ENCODE measurements at regions not wholly inside any gene's neighbourhood (a gene's known extent, or its start where the extent isn't known, plus 50 kb on each side); places are given as distances from the start of the nearest gene placed in this dataset.

DNA sequence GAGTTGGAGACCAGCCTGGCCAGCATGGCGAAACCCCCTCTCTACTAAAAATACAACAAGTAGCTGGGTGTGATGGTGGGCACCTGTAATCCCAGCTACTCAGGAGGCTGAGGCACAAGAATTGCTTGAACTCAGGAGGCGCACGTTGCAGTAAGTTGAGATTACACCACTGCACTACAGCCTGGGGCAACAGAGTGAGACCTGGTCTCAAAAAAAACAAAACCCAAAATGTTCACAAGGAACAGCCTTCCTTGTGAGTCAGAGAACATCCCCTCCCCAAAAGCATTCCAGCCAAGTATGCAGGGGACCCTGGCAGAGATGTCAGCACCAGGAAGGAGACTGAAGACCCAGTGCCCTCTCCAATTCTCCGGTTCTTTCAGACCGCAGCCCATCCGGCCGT lies 314.9 kb upstream of the TSHZ3 start:
- DNase-seq (ENCODE audit: low read depth): no peak

DNA sequence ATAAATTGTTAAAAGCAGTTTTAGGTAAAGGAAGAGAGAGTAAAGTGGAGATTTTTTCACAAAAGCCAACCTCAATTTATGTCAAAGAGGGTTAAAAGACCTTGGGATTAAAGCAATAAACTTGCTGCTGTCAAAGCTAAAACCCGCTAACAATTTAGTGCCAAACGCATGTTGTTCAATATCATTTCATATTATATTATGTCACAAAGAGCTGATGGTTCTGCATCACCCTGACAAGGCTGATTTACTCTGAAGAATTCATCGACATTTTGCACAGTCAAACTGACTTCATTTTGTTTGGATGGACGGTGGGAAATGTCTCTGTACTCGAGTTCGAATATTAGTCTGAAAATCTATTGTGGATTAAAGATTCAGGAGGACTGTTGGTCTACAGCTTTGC lies 315.8 kb upstream of the TSHZ3 start:
- no peak for DNase-seq (ENCODE audit: low read depth)

DNA sequence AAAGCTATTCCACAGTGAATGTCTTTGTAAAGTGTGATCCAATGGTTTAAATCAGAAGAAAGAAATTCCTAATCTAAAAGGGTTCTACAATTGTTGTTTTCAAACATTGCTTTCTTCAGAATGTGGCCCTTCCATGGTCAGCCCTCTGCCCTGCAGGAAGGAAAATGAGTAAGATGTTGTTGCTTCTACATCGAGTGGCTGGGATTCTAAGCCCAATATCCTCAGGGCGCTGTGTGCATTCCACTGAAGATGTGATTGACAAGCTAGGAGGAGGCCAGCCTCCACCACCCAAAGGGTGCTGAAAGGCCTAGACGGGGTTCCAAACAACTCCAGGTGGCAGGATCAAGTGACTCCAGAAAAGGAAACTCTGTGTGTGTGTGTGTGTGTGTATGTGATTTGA lies 316.9 kb upstream of the TSHZ3 start:
- no peak for DNase-seq (ENCODE audit: low read depth)

DNA sequence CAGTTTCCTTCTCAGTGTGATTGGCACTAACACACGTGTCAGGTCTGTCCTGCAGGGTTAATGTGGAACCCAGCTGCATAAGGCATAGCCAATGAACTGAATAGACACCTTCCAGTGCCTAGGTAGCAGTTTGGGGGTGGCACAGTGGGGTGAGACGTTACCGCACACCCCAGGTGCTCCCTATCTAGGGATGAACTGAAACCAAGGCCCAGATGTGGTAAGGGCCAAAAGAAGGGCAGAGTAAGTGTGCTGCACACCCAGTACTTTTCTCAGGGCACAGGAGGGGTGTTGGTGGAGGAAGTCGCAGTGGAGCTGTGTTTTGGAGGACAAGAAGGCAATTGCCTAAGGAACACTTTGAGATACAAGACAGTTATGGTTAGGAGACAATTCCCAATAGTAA lies 317.9 kb upstream of the TSHZ3 start:
- DNase-seq (ENCODE audit: low read depth): no peak

DNA sequence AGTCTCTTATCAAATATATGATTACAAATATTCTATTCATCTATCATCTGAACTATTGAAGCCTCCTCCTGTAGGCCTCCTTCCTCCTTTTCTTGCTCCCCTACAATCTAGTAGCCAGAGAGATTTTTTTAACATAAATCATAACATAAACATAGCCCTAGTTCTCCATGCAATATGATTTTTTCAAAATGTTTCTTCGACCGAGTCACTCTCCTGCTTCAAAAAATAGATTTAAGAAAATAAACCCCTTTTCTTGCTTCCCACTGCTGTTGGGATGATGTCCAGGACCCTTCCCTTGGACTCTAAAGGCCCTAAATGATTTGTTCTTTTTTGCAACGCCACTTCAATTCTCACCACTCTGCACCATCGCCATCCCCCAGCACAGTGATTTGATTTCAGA lies 319.7 kb upstream of the TSHZ3 start:
- no peak for DNase-seq (ENCODE audit: low read depth)

DNA sequence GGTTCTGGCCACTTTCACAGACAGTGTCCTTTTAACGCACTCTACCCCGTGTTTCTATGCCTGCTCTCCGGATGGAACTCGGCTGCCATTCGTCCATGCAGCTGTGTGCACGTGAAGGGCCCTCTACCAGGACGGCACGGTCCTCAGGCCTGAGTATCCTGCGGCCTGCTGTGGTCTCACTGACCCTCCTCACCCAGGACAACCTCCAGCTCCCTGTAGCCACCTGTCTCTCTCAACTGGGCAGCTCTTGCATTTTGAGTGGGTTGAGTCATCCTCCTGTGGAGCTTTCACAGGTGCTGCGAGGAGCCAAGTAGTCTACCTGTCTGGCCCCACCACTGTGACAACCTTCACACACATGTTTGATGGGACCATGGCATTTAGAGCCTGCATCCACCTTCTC lies 321.7 kb upstream of the TSHZ3 start:
- no peak for DNase-seq (ENCODE audit: low read depth)

DNA sequence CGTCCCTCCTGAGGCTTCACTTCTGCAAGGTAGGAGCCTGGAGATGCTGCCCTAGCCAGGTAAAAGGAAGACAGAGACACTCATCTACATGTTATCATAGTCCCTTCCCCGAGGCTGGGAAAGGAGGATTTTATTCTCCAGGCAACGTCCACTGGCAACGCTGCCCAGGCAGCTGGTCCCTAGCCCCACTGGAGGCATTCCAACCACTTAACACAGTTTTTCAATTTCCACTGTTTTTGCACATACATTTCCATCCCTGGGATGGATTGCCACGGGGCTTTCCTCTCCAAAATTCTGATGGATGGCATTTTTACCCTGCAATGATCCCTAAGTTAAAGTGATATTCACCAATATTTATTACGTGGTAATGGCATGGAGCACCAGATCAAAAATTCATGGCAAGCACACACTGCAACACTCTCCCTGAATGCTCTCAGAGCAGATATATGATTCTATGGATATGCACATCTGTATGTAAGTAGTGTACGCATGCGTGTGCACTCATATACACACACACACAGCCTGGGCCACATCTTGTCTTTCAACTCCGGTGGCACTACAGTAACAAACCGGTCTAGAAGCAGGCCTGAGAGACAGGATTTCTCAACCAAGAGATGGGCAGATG lies 322.3 kb upstream of the TSHZ3 start:
- no peak for DNase-seq (ENCODE audit: low read depth)

DNA sequence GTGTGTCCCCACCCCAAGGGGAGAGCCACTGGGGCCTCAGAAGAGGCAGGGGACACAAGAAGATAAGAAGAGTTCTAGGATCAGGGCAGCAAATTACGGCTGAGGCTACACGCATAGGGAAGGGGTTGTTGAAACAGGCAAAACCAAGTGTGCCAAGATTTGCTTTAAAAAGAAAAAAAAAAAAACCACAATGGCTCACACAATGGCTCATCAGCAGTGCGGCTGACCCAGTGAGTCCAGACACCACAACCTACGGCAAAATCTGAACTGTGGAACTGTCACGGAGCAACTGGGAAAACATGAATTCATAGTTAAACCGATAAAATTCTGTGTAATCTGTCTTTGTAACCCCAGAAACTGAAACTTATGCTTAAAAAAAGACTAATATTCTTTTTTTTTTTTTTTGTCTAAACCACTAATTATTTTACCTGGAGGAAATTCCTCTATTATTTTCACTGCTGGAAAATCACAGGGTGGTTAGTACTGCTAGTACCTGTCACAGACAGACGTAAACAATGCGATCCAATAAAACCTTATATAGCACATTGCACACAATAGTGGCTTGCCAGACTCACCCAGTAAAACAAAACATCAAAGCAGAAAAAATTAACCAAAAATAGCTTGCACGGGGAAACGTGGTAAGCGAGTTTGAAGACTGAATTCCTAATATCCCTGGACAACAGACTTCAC lies 325.4 kb upstream of the TSHZ3 start:
- no peak for DNase-seq (ENCODE audit: low read depth)

DNA sequence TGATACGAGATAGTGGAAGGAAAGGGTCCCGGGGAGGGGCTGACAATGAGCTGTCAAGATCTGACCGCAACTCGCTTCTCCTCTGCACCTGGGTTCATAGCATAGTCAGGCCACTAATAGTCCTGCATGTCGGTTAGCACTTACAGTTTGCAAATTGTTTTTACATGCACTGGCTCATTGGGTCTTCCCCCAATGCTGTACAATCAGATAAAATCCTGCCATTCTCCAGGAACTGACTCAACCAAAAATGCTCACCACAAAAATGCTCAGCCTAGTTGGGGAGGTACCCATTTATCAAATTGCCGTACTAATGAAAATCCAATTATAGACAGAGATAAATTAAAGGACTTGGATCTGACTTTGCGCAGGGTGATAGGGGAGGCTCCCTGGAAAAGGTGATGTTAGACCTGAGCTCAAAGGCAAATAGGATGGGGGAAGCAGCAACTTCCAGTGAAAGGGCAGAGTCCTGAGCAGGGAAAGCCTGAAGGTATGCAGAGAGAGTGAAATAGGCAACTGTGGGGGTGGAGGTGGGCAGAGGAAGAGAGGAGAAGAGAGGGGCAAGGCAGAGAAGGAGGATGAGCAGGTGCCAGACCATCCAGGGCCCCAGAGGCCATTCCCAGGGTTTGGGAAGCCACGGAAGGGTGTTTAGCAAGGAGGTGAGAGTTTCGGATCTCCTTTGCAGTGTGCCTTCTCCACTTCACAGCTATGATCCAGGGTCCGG lies 326.1 kb upstream of the TSHZ3 start:
- no peak for DNase-seq (ENCODE audit: low read depth)

DNA sequence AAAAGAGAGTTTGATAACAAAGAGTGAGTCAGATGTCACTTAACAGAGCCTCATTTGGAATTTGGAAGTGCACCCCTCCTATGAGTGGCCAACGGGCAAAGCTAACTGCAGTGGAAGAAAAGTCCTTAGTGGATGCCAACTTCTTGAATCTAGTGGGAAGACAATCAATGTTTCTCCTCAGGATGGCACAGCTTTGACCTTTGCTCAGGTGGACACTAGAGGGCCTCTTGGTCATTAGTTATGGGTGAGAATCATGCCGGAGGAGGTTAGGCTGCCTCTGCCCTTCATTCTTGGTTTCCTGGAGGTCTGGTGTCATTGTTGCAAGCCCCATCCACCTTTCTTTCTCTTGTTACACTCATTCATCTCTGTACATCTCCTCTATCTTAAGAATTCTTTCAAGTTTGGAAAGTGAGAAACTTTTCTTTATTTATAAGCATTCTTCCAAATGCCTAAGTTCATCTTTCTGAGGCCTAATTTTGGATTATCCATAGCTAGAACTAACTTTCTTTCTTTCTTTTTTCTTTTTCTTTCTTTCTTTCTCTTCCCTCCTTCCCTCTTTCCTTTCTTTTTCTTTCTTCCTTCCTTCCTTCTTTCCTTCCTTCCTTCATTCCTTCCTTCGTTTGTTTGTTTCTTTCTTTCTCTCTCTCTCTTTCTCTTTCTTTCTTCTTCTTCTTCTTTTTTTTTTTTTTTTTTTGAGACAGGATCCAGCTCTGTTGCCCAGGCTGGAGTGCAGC lies 327.2 kb upstream of the TSHZ3 start:
- no peak for DNase-seq (ENCODE audit: low read depth)

DNA sequence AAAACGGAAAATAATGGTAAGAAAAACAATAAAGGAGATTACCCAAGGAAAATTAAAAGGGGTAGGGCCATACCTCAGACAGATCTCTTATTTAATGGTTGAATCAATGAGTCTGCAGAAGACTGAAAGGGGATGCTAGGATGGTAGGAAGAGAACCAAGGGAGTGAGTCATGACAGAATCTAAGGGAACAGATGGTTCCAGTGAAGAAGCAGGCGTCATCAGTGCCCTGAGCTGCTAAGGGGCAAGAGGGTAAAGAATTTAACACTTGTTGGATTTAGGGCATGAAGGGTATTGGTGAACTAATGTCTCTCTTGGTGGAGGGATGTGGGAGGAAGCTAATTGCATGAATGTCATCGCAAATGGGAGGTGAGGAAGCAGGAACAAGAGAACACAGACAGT lies 329.2 kb upstream of the TSHZ3 start:
- no peak for DNase-seq (ENCODE audit: low read depth)

DNA sequence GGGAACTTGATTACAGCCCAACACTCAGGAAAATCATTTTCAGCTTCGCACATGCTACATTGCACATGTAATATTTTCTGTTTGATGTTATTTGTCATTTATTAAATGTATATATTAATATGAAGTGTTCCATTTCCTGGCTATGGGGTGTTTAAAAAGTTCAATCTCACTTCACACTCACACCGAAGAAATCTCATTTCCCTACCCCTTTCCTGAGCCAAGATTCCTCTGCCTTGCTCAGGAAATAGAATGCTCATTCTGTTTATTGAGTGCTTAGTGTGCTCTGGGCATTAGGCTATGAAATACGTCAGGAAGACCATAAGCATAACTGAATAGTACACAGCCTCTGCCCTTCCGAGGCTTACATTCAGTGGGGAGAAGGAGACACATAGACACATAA lies 331.9 kb upstream of the TSHZ3 start:
- no peak for DNase-seq (ENCODE audit: low read depth)

DNA sequence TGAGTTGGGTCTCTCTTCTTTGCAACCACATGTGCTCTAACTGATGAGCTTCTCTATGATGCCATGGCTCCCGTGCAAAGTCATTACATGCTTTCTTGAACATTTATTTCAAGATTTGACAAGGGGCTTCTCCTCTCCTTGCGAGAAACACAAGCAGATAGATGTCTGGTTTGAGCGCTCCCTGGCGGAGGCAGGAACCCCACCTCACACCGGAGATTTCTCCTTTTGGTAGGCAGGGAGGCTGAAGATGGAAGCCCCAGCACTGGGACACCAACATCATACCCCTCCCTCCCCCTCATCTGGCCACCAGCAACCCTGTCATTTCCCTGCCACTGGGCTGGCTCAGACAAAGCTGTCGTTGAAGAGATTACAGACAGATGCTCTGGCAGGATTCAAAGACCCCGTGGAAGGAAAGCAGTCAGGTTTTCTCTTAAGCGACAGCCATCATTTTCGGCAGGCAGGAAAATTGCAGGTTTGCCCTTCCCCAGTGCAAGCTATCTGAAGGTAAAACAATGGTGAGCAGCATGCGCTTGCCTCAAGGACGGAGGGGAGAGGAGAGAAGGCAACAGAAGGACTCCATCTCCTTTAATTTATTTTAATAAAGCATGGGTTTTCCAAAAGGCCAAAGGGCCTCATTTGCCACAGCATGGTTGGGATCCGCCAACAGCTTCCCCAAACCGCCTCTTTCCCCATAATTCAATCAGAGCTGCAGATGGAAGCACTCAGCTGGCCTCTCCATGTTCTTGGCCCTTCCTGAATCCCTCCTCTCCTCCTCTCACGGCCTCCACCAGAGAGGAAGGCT lies 344.1 kb upstream of the TSHZ3 start:
- DNase-seq (ENCODE audit: low read depth): no peak

DNA sequence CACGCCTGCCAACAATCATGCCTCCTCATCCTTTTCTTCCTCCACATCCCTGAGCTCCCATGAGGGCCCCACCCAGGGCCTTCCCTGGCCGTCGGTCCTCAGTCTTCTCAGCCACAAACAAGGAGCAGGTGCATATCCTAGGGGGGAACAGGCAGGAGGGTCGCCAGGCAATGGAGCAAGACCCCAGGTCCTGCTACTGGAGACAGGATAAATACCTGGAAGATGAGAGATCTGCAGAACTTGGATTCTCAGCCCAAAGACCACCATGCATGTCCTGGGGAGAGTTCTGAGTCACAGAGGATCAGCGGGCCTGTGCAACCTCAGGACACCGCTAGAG lies 344.7 kb upstream of the TSHZ3 start:
- no peak for DNase-seq (ENCODE audit: low read depth)

DNA sequence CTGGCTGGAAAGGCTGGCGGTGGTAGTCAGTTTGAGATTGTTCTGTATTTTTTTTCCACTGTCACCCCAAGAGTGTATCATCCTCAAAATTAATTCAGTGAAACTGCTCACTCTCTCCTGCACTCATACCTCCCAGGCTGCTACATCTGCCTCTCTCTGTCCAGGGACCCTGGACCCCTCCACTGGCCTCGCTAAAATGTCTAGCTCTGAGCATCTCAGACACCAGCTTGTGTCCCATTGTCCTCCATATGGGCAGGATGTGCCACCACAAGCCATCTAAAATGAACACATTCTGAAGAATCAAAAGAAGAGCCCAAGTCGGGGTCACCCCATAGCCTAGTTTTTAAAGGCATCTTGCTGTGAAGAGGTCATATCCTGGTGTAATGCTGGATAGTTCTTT lies 345.5 kb upstream of the TSHZ3 start:
- no peak for DNase-seq (ENCODE audit: low read depth)

DNA sequence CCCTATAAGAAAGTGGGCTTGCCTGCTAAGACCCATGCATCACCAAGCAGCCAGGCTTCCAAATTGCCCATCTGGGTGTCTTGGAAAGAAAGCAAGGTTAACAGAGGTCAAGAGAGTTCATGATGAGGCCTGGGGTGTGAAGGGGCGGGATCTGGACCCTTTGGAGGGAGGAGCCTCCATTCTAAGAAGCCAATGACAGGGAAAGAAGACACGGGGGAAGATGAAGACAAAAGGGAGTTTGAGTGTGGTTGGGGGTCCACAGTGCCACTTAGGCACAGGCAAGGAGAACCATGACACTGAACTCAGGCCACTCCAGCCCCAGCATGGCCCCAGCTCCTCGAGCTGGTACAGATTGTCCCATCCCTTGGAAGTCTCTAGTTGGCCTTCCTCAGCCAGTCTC lies 350.2 kb upstream of the TSHZ3 start:
- no peak for DNase-seq (ENCODE audit: low read depth)

DNA sequence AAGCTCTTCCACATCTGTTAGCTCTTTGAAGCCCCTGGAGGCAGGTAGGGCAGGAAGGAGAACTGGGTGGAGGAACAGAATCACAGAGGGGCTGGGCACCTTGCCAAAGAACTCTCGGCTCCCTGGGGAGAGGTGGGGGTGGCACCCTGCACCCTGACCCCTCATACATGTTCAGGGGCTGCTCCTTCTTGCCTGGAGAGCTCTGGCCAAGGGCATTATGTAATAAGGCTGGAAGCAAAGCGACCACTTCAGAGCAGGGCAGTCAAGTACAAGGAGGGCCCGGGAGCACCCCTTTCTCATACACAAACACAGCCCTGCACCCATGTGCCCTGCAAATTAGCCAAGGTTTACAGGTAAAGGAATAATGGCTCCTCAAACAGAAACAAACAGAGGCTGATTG lies 351.9 kb upstream of the TSHZ3 start:
- DNase-seq (ENCODE audit: low read depth): no peak

DNA sequence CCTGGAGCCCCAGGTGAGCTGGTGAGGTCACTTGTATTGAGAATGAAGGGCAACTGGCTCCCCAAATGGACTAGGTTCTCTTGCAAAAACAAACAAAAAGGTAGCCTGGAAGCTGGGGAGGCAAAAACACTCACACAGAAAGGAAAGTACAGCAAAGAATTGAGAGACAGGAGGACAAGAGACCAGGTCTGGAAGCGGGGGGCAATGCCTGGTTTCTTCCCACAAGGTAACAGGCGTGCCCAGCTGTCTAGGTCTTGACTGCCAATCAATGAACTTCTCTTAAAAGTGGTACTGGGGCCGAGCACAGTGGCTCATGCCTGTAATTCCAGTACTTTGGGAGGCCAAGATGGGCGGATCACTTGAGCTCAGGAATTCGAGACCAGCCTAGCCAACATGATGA lies 356.4 kb upstream of the TSHZ3 start:
- DNase-seq (ENCODE audit: low read depth): no peak

DNA sequence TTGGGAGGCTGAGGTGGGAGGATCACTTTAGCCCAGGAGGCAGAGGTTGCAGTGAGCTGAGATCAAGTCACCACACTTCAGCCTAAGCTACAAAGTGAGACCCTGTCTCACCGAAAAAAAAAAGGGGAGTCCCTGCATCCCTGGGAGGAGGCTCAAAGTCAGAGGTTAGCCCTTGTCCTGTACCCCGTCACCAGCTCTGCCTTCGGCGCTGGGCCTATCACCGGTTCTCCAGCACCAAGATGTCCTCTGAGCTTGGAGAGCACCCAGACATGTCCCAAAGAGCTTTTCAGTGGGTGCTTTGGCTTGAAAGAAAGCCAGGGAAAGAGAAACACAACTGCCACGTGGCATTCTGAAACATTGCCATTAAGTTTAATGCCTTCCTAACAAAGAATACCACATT lies 356.9 kb upstream of the TSHZ3 start:
- no peak for DNase-seq (ENCODE audit: low read depth)

DNA sequence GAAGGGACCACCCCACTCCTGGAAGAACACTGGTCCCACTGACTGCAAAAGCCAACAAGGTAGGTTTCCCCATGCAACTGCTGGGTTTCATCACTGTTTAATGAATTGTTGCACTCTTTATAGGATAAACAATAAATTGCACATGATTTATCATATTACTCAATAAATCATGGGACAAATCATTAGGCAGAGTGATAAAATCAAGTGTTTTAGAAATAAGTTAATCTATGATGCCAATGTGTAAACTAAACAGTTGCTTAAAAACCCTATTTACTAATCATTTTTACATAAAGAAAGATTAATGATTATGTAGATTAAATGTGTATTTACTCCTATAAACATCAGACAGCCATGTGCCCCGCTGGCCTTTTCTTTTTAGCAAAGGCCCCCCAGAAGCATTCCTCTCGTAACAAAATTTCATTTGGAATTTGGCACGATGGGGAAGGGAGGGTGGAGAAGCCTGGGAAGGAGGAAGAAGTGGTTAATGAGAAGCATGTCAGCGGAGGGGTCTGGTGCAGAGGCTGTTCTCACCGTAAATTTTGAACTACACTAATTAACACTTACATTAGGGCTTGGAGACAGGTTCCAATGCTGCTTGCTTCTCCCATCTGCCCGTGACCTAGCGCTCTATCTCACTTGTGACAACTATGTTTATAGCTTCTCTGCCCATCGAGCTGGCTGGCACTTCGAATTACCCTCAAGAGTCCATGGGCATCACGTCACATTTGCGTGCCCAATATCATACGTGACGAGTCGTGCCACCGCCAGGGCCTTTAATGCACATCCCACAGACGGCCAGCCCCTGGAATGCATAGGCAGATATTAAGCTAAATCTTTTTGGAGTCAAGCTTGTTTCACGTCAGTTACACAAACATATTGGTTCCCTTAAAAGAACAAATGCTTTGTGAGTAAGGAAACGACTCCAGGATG lies 357.7 kb upstream of the TSHZ3 start:
- no peak for DNase-seq (ENCODE audit: low read depth)

DNA sequence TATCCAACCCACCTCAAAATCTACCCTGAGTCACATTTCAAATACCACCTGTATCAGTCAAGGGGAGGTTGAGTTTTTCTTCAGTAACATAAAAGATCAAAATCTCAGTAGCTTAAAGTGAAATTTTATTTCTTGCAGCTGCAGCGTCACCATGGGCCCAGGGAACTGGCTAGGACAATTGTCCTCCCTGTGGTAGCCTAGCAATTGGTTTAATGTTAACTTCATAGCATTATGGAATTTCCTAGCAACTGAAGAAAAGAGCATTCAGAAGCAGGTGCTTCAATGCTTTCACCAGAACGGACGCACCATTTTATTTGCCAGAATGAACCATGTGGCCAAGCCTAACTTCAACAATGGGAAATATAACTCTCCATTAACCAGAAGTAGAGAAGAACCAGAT lies 359.3 kb upstream of the TSHZ3 start:
- DNase-seq (ENCODE audit: low read depth): no peak

Data from activated T-cell treated with anti-CD3 and anti-CD28 coated beads for 24 hours (primary cell).